Lung (tissue), 11 donors: ENCODE measurements at regions not wholly inside any gene's neighbourhood (a gene's known extent, or its start where the extent isn't known, plus 50 kb on each side); places are given as distances from the start of the nearest gene placed in this dataset.

Source experiments
- ATAC-seq: fragments of 200-7000 bp; cut with Tn5 transposase; one replicate; pipeline ENCODE4 v1.9.1; 2020; ENCODE audit warnings: moderate number of reproducible peaks; ENCODE audit not compliant: insufficient read depth, low FRiP score
- DNase-seq, 3 donors: peaks; one replicate each; pipeline ENCODE4 v3.0.0-alpha.2; 2013 to 2017
- H3K27ac ChIP-seq, 2 donors: one replicate each; pipeline ENCODE4 v1.5.1; 2013; ENCODE audit warnings: mild to moderate bottlenecking in 2 of 2, moderate library complexity in 2 of 2, control low read depth in 1 of 2, inconsistent platforms in 1 of 2, low read depth in 1 of 2, low read length in 1 of 2
- H3K27me3 ChIP-seq, 3 donors: one replicate each; pipeline ENCODE4 v1.5.1; 2013; ENCODE audit warnings: low read length in 2 of 3; ENCODE audit not compliant: control insufficient read depth in 3 of 3, insufficient read depth in 3 of 3
- H3K36me3 ChIP-seq, 4 donors: one replicate each; pipeline ENCODE4 v1.5.1; 2013; ENCODE audit warnings: low read length in 4 of 4, mild to moderate bottlenecking in 1 of 4, moderate library complexity in 1 of 4; ENCODE audit not compliant: control insufficient read depth in 4 of 4, insufficient read depth in 4 of 4
- H3K4me1 ChIP-seq, 5 donors: one replicate each; pipeline ENCODE4 v1.5.1; 2013; ENCODE audit warnings: low read length in 5 of 5, mild to moderate bottlenecking in 2 of 5, moderate library complexity in 1 of 5; ENCODE audit not compliant: control insufficient read depth in 5 of 5, insufficient read depth in 5 of 5
- H3K4me3 ChIP-seq: one replicate; pipeline ENCODE4 v1.5.1; 2013; ENCODE audit warnings: mild to moderate bottlenecking, control low read depth, moderate library complexity
- H3K9ac ChIP-seq, 2 donors: one replicate each; pipeline ENCODE4 v1.5.1; 2013; ENCODE audit warnings: low read length in 2 of 2, control low read depth in 1 of 2; ENCODE audit not compliant: insufficient read depth in 1 of 2
- H3K9me3 ChIP-seq, 4 donors: one replicate each; pipeline ENCODE4 v1.5.1; 2013; ENCODE audit warnings: low read length in 3 of 4, mild to moderate bottlenecking in 1 of 4, moderate library complexity in 1 of 4; ENCODE audit not compliant: control insufficient read depth in 4 of 4, insufficient read depth in 3 of 4
- CTCF ChIP-seq: IDR thresholded peaks from 2 replicates; pipeline ENCODE4 v1.5.1; 2012; ENCODE audit warnings: mild to moderate bottlenecking; ENCODE audit errors: control extremely low read depth, extremely low read depth
- WGBS, 2 donors: extraction: QIAGEN DNeasy Blood & Tissue Kit; methylation state at CpG; one replicate each; pipeline ENCODE4 v1.1.7; 2013; 5-methylcytosine and 5-hydroxymethylcytosine counted together
- donor health status: control.
- donor health status: control.
- donor health status: Bipolar disorder and iron deficiency.
- donor health status: healthy.
- donor health status: DM: yes; HTN: yes; CAD: no.

GRCh38 chr6:138013959-138014358 is 93.3 kb downstream of the PERP start:
- Histone ChIP-seq H3K36me3 (no peaks in the 10 kb centered on the region), H3K9ac (no peak overlapping the region), H3K9me3 (no peaks in the 10 kb centered on the region), H3K4me1 (no peaks in the 10 kb centered on the region), H3K27me3 (no peaks in the 10 kb centered on the region), H3K27ac (no peak overlapping the region), H3K4me3 (no peak overlapping the region)
- ATAC-seq (no peak), DNase-seq (no peak)
- 46 to 63% methylated on average over 1 of the region's 1 CpG for WGBS, 2 donors
- no peak for TF ChIP-seq CTCF

GRCh38 chr6:138017166-138017757 is 90.0 kb downstream of the PERP start:
- H3K27me3 ChIP-seq, result no peaks in the 10 kb centered on the region
- no peak for ATAC-seq
- DNase-seq, result no peak

GRCh38 chr6:138018297-138018696 is 88.9 kb downstream of the PERP start:
- TF ChIP-seq CTCF, result no peak
- no peak for ATAC-seq

More at GRCh38 chr6:138017166-138017757, 90.0 kb downstream of the PERP start:
- no peaks in the 10 kb centered on the region for H3K36me3 ChIP-seq
- H3K27ac ChIP-seq, result no peak overlapping the region
- TF ChIP-seq CTCF, result no peak
- no peak overlapping the region for H3K9ac ChIP-seq
- H3K4me1 ChIP-seq, result no peaks in the 10 kb centered on the region
- H3K4me3 ChIP-seq, result no peak overlapping the region
- H3K9me3 ChIP-seq, result no peaks in the 10 kb centered on the region

GRCh38 chr6:138025528-138025978 is 81.7 kb downstream of the PERP start:
- TF ChIP-seq CTCF, result no peak
- H3K4me1 ChIP-seq, result no peaks in the 10 kb centered on the region
- H3K36me3 ChIP-seq, result no peaks in the 10 kb centered on the region
- DNase-seq (no peak), ATAC-seq (no peak)
- no peak overlapping the region for H3K4me3 ChIP-seq
- 94 to 95% methylated on average over 2 of the region's 2 CpGs for WGBS, 2 donors
- H3K9me3 ChIP-seq, result peaks cover 0 to 2% (median 0%) of the 10 kb centered on the region in 4 donors
- no peaks in the 10 kb centered on the region for H3K27me3 ChIP-seq
- no peak overlapping the region for H3K9ac ChIP-seq
- H3K27ac ChIP-seq, result no peak overlapping the region

More at GRCh38 chr6:138018297-138018696, 88.9 kb downstream of the PERP start:
- no peaks in the 10 kb centered on the region for H3K9me3 ChIP-seq
- DNase-seq, result no peak
- H3K9ac ChIP-seq, result no peak overlapping the region
- no peaks in the 10 kb centered on the region for H3K4me1 ChIP-seq
- no peak overlapping the region for H3K4me3 ChIP-seq
- H3K27me3 ChIP-seq, result no peaks in the 10 kb centered on the region
- no peak overlapping the region for H3K27ac ChIP-seq
- no peaks in the 10 kb centered on the region for H3K36me3 ChIP-seq
